Activated T-cell treated with anti-CD3 and anti-CD28 coated beads, Interleukin-2, amount 50 U/mL, for 24 hours (primary cell): ENCODE measurements at regions not wholly inside any gene's neighbourhood (a gene's known extent, or its start where the extent isn't known, plus 50 kb on each side); places are given as distances from the start of the nearest gene placed in this dataset.
"Not testable (repeated sequence)": the region's sequence is repeated elsewhere in the genome, so short reads cannot be mapped to it uniquely, and the experiment has no call there.

Experiments used
- DNase-seq: peaks from one replicate; pipeline ENCODE4 v3.0.0-alpha.2; 2020
- H3K27ac Mint-ChIP-seq: 2 replicates; pipeline ENCODE4 v1.8.0; 2020; ENCODE audit warnings: mild to moderate bottlenecking, mixed read lengths
- H3K27me3 Mint-ChIP-seq: 2 replicates; pipeline ENCODE4 v1.8.0; 2020; ENCODE audit warnings: mixed read lengths
- H3K36me3 Mint-ChIP-seq: 2 replicates; pipeline ENCODE4 v1.8.0; 2020; ENCODE audit warnings: low read depth, mixed read lengths
- H3K4me1 Mint-ChIP-seq: 2 replicates; pipeline ENCODE4 v1.8.0; 2020; ENCODE audit warnings: low read depth, mixed read lengths
- H3K4me3 Mint-ChIP-seq: 2 replicates; pipeline ENCODE4 v1.8.0; 2020; ENCODE audit warnings: mild to moderate bottlenecking, moderate library complexity, mixed read lengths
- H3K9me3 Mint-ChIP-seq: 2 replicates; pipeline ENCODE4 v1.8.0; 2020; ENCODE audit warnings: mixed read lengths

DNA sequence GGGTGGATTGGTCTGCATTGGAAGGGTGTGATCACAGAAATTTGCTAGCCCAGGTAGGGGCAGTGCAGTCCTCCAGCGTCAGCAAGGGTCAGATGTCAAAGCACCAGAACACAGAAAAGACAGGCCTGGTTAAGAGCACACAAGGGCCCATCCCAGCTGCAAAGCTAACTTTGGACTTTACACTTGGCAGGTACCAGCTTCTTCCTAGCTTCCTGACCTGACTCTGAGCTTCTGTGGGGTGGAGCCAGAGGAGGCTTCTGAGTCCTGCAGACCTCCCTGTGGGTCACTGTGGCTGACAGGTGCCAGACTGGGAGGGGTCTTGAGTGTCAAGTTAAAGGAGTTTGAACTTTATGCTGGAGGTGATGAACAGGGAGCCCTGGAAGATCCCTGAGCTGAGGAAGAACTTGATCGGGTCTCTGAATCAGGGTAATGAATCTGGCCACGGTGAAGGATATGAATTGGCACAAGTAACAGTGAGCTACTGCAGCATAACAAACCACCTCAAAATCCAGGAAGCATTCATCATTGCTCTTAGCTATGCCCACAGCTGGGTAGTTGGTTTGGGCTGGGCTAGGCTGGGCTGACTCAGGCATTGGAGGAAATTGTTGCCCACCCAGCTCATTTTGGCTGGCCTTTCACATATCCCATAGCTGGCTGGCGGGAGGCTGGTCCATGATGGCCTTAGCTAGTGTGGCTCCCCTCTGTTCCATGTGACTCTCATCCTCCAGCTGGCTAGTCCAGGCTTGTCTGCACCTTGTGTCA is 63.4 kb downstream of the BARX1 start:
- DNase-seq = no peak
- Mint-ChIP-seq H3K27ac (no peak overlapping the region), H3K36me3 (no peaks in the 10 kb centered on the region), H3K9me3 (peaks cover 11% of the 10 kb centered on the region), H3K4me1 (no peaks in the 10 kb centered on the region), H3K27me3 (peaks cover 6% of the 10 kb centered on the region), H3K4me3 (no peak overlapping the region)

DNA sequence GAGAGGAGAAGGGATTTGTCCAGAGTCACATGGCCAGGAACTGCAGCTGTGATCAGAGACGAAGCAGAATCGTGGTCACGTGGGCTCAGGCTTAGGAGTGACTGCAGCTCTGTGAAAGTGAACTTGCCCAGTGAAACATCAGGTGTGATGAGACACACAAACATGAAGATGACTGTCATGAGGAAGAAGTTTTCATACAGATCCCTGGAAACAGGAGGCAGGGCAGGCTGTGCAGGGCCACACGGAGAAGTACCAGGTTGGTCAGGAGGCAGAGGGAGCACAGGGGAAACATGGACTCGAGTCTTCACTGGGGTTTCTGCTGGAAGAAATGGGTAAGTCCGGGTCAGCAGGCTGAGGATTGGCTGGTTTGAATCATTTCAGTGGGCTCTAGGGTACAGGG is 64.1 kb downstream of the BARX1 start:
- H3K36me3 Mint-ChIP-seq = no peaks in the 10 kb centered on the region
- DNase-seq = no peak
- no peak overlapping the region for H3K4me3 Mint-ChIP-seq
- H3K27ac Mint-ChIP-seq = no peak overlapping the region
- peaks cover 8% of the 10 kb centered on the region for H3K27me3 Mint-ChIP-seq
- no peaks in the 10 kb centered on the region for H3K4me1 Mint-ChIP-seq
- peaks cover 11% of the 10 kb centered on the region for H3K9me3 Mint-ChIP-seq

- H3K4me1 Mint-ChIP-seq = no peaks in the 10 kb centered on the region
- no peak overlapping the region for H3K4me3 Mint-ChIP-seq
- H3K27ac Mint-ChIP-seq = no peak overlapping the region
- no peak for DNase-seq
- peaks cover 11% of the 10 kb centered on the region for H3K9me3 Mint-ChIP-seq
- no peaks in the 10 kb centered on the region for H3K36me3 Mint-ChIP-seq
- H3K27me3 Mint-ChIP-seq = peaks cover 8% of the 10 kb centered on the region
Measured at GRCh38 chr9:93890436-93890935, 64.7 kb downstream of the BARX1 start.

- peaks cover 16% of the 10 kb centered on the region for H3K27me3 Mint-ChIP-seq
- no peak overlapping the region for H3K4me3 Mint-ChIP-seq
- H3K9me3 Mint-ChIP-seq = no peaks in the 10 kb centered on the region
- H3K4me1 Mint-ChIP-seq = no peaks in the 10 kb centered on the region
- no peak overlapping the region for H3K27ac Mint-ChIP-seq
- no peaks in the 10 kb centered on the region for H3K36me3 Mint-ChIP-seq
- no peak for DNase-seq
Measured at GRCh38 chr9:93886911-93887310, 68.2 kb downstream of the BARX1 start.

GRCh38 chr9:93884808-93885207 is 70.3 kb downstream of the BARX1 start:
- Mint-ChIP-seq H3K27me3 (peaks cover 23% of the 10 kb centered on the region), H3K9me3 (no peaks in the 10 kb centered on the region), H3K36me3 (no peaks in the 10 kb centered on the region), H3K27ac (no peak overlapping the region), H3K4me1 (no peaks in the 10 kb centered on the region), H3K4me3 (no peak overlapping the region)
- DNase-seq = no peak

DNA sequence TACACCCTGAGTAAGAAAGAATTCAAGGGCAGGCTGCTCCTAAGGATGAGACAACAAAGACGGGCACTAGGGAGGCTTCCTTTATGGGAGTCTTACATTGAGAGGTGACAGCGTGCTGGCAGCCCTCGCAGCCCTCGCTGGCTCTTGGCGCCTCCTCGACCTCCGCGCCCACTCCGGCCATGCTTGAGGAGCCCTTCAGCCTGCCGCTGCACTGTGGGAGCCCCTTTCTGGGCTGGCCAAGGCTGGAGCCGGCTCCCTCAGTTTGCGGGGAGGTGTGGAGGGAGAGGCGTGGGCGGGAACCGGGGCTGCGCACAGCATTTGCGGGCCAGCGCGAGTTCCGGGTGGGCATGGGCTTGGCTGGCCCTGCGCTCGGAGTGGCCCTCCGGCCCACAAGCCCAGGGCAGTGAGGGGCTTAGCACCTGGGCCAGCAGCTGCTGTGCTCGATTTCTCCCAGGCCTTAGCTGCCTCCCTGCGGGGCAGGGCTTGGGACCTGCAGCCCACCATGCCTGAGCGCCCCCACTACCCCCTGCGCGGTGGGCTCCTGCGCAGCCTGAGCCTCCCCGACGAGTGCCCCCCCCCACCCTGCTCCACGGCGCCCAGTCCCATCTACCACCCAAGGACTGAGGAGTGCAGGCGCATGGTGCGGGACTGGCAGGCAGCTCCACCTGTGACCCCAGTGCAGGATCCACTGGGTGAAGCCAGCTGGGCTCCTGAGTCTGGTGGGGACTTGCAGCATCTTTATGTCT is 75.3 kb downstream of the BARX1 start:
- not testable (repeated sequence) for DNase-seq, H3K27ac Mint-ChIP-seq, H3K36me3 Mint-ChIP-seq, H3K4me3 Mint-ChIP-seq, H3K4me1 Mint-ChIP-seq
- H3K27me3 Mint-ChIP-seq = peaks cover 19% of the 10 kb centered on the region
- H3K9me3 Mint-ChIP-seq = peaks cover 10% of the 10 kb centered on the region

GRCh38 chr9:93875330-93875729 is 79.8 kb downstream of the BARX1 start:
- DNase-seq = no peak
- peaks cover 5% of the 10 kb centered on the region for H3K36me3 Mint-ChIP-seq
- H3K27ac Mint-ChIP-seq = no peak overlapping the region
- no peaks in the 10 kb centered on the region for H3K4me1 Mint-ChIP-seq
- H3K4me3 Mint-ChIP-seq = no peak overlapping the region
- peaks cover 25% of the 10 kb centered on the region for H3K9me3 Mint-ChIP-seq
- peaks cover 9% of the 10 kb centered on the region for H3K27me3 Mint-ChIP-seq

- Mint-ChIP-seq H3K9me3 (peaks cover 25% of the 10 kb centered on the region), H3K27me3 (peaks cover 15% of the 10 kb centered on the region), H3K27ac (no peak overlapping the region), H3K4me3 (no peak overlapping the region), H3K36me3 (peaks cover 5% of the 10 kb centered on the region), H3K4me1 (no peaks in the 10 kb centered on the region)
- no peak for DNase-seq
Measured at GRCh38 chr9:93874242-93874641, 80.9 kb downstream of the BARX1 start.

- peaks cover 27% of the 10 kb centered on the region for H3K27me3 Mint-ChIP-seq
- peaks cover 25% of the 10 kb centered on the region for H3K9me3 Mint-ChIP-seq
- H3K4me3 Mint-ChIP-seq = no peak overlapping the region
- peaks cover 5% of the 10 kb centered on the region for H3K36me3 Mint-ChIP-seq
- no peak for DNase-seq
- no peak overlapping the region for H3K27ac Mint-ChIP-seq
- H3K4me1 Mint-ChIP-seq = no peaks in the 10 kb centered on the region
Measured at GRCh38 chr9:93871286-93871685, 83.9 kb downstream of the BARX1 start.

- H3K4me1 Mint-ChIP-seq = no peaks in the 10 kb centered on the region
Measured at GRCh38 chr9:93869863-93870262, 85.3 kb downstream of the BARX1 start.

DNA sequence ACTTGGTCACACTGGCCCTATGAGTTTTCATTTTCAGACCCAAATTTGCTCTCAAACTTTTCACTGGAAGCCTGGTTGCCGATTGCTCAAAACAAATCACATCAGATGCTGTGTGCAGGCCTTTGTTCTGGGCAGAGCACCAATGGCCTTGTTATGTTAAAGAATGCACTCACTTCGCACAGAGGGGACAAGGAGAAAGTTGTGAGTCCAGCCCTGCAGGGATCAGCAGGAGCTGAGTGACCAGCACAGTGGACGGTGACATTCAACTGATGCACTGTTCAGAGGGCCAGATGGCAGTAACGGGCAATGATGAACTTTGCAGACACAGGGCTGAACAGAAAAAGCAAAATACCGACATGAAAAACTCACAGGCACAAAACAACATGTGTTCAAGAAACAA is 86.1 kb downstream of the BARX1 start:
- Mint-ChIP-seq H3K9me3 (peaks cover 10% of the 10 kb centered on the region), H3K36me3 (no peaks in the 10 kb centered on the region)

More at GRCh38 chr9:93869863-93870262, 85.3 kb downstream of the BARX1 start:
- no peak overlapping the region for H3K27ac Mint-ChIP-seq
- H3K27me3 Mint-ChIP-seq = peaks cover 33% of the 10 kb centered on the region
- DNase-seq = no peak
- no peaks in the 10 kb centered on the region for H3K36me3 Mint-ChIP-seq
- peaks cover 15% of the 10 kb centered on the region for H3K9me3 Mint-ChIP-seq
- no peak overlapping the region for H3K4me3 Mint-ChIP-seq

GRCh38 chr9:93865716-93866115 is 89.4 kb downstream of the BARX1 start:
- Mint-ChIP-seq H3K36me3 (no peaks in the 10 kb centered on the region), H3K9me3 (no peaks in the 10 kb centered on the region), H3K4me3 (no peak overlapping the region), H3K27me3 (peaks cover 70% of the 10 kb centered on the region), H3K27ac (no peak overlapping the region), H3K4me1 (no peaks in the 10 kb centered on the region)
- no peak for DNase-seq

More for the DNA sequence above, 86.1 kb downstream of the BARX1 start:
- Mint-ChIP-seq H3K4me3 (no peak overlapping the region), H3K4me1 (no peaks in the 10 kb centered on the region), H3K27ac (no peak overlapping the region), H3K27me3 (peaks cover 40% of the 10 kb centered on the region)
- no peak for DNase-seq

- Mint-ChIP-seq H3K27ac (no peak overlapping the region), H3K27me3 (peaks cover 71% of the 10 kb centered on the region), H3K36me3 (no peaks in the 10 kb centered on the region), H3K4me3 (no peak overlapping the region), H3K4me1 (peaks cover 3% of the 10 kb centered on the region), H3K9me3 (no peaks in the 10 kb centered on the region)
- DNase-seq = no peak
Measured at GRCh38 chr9:93865245-93865644, 89.9 kb downstream of the BARX1 start.

DNA sequence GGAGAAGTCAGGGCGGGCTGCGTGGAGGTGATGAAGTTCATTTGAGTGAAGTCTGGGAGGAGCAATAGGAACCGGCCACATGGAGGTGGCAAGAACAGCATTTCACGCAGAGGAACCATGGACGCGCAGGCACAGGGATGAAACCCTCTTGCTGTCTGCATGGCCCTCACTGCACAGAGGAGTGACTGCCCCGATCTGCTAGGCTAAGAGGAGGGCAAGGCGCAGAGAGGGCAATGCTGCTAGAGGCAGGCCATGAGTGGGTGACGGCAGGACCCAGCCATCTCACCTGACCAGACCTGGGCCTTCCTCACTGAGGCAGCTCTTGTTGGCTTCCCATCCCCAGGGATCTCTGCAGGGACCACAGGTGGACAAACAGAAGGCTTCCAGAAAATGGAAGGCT is 90.3 kb downstream of the BARX1 start:
- no peak for DNase-seq
- Mint-ChIP-seq H3K9me3 (no peaks in the 10 kb centered on the region), H3K27me3 (peaks cover 73% of the 10 kb centered on the region), H3K4me1 (peaks cover 3% of the 10 kb centered on the region), H3K4me3 (no peak overlapping the region), H3K36me3 (no peaks in the 10 kb centered on the region), H3K27ac (no peak overlapping the region)

GRCh38 chr9:93864032-93864431 is 91.1 kb downstream of the BARX1 start:
- Mint-ChIP-seq H3K9me3 (no peaks in the 10 kb centered on the region), H3K27ac (no peak overlapping the region), H3K27me3 (peaks cover 76% of the 10 kb centered on the region), H3K36me3 (no peaks in the 10 kb centered on the region), H3K4me3 (no peak overlapping the region), H3K4me1 (peaks cover 3% of the 10 kb centered on the region)
- no peak for DNase-seq
